ENCODE measurements at regions not wholly inside any gene's neighbourhood (a gene's known extent, or its start where the extent isn't known, plus 50 kb on each side); places are given as distances from the start of the nearest gene placed in this dataset.

DNA sequence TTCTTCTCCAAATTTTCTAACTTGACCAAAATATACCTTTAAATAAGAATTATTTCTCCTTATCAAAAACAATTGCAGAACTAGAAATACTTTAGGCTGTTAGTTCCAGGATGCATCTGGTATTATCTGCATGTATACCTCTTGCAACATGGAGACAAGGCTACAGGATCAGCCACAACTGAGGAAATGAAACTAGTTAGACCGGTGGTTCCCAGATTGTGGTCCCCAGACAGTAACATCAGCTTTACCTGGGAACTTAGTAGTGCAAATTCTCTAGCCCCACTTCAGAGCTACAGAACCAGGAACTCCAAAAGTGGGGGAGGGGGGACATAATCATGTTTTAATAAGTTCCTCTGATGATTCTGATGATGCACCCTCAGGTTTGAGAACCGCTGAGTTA, 61.6 kb upstream of the C9orf72 start:
- TF ChIP-seq, protein P1, sequence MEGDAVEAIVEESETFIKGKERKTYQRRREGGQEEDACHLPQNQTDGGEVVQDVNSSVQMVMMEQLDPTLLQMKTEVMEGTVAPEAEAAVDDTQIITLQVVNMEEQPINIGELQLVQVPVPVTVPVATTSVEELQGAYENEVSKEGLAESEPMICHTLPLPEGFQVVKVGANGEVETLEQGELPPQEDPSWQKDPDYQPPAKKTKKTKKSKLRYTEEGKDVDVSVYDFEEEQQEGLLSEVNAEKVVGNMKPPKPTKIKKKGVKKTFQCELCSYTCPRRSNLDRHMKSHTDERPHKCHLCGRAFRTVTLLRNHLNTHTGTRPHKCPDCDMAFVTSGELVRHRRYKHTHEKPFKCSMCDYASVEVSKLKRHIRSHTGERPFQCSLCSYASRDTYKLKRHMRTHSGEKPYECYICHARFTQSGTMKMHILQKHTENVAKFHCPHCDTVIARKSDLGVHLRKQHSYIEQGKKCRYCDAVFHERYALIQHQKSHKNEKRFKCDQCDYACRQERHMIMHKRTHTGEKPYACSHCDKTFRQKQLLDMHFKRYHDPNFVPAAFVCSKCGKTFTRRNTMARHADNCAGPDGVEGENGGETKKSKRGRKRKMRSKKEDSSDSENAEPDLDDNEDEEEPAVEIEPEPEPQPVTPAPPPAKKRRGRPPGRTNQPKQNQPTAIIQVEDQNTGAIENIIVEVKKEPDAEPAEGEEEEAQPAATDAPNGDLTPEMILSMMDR (conservative IDR thresholded peaks at IDR 0.05) = no peak
- TF ChIP-seq ZFX (IDR thresholded peaks at IDR 0.05) = no peak
- no peak overlapping the region for H3K27ac ChIP-seq

GRCh38 chr9:27638716-27639115, 65.4 kb upstream of the C9orf72 start:
- TF ChIP-seq, protein P1 (conservative IDR thresholded peaks at IDR 0.05) = no peak
- TF ChIP-seq ZFX (IDR thresholded peaks at IDR 0.05) = no peak
- H3K27ac ChIP-seq = no peak overlapping the region

DNA sequence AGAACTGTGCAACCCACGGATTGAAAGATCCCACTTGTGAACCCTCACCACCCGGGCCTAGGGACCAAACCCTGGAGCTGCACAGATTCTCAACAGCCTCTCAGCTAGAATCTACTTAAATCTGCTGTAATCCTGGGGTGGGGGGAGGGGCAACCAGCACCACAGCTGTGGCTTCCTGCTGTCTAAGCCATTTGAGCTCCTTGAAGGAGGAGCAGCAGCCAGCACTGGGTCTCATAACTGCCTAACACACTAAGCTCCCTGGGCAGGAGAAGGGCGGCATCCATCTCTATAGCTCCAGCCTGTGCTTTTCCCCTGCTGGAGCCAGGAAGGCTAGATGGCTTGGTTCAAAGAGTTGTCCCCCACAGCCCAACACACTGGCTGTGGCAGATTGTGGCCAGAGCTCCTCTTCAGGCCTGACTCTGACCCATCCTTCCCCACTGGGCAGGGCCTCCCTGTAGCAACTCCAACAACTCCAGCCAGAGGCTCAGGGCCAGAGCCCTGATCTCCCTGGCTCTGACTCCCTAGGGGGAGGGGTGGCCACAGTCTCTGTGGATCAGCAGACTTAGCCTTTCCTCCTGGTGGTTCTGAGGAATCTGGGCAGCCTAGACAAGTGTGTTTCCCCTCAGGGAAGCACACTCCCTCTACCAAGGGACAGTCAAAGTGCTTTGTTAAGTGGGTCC, 72.0 kb upstream of the C9orf72 start:
- no peak overlapping the region for H3K27ac ChIP-seq
- TF ChIP-seq, protein P1 (conservative IDR thresholded peaks at IDR 0.05) = no peak
- no peak for TF ChIP-seq ZFX (IDR thresholded peaks at IDR 0.05)

DNA sequence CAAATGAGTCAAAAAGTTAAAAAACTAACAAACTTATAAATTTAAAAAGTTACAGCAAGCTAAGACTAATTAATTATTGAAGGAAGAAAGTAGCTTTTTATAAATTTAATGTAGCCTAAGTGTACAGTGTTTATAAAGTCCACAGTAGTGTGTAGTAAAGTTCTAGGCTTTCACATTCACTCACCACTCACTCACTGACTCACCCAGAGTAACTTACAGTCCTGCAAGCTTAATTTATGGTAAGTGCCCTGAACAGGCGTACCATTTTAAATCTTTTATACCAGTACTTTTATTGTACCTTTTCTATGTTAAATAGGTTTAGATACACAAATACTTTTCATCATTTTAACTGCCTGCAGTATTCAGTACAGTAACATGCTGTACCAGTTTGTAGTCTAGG, 80.0 kb upstream of the C9orf72 start:
- no peak overlapping the region for H3K27ac ChIP-seq
- TF ChIP-seq, protein P1 (conservative IDR thresholded peaks at IDR 0.05) = no peak
- TF ChIP-seq ZFX (IDR thresholded peaks at IDR 0.05) = no peak

DNA sequence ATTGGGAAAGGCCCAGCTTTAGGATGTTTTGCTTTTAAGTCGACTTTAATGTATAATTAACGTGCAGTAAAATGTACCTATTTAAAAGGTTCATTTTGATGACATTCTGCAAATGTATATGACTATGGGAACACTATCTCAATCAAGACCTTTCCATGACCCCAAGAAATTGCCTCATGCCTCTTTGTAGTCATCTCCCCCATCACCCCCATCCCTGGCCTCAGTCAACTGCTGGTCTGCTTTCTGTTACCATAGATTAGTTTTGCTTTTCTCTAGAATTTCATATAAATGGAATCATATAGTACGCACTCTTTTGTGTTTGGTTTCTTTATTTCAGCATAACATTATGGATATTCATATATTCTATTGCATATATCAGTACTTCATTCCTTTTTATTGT, 80.7 kb upstream of the C9orf72 start:
- no peak for TF ChIP-seq ZFX (IDR thresholded peaks at IDR 0.05)
- TF ChIP-seq, protein P1 (conservative IDR thresholded peaks at IDR 0.05) = no peak
- no peak overlapping the region for H3K27ac ChIP-seq

- TF ChIP-seq, protein P1 (conservative IDR thresholded peaks at IDR 0.05) = no peak
- TF ChIP-seq ZFX (IDR thresholded peaks at IDR 0.05) = no peak
- H3K27ac ChIP-seq = no peak overlapping the region
Measured at GRCh38 chr9:27654629-27655285, 81.5 kb upstream of the C9orf72 start.

GRCh38 chr9:27655441-27655840, 82.2 kb upstream of the C9orf72 start:
- TF ChIP-seq ZFX (IDR thresholded peaks at IDR 0.05) = no peak
- TF ChIP-seq, protein P1 (conservative IDR thresholded peaks at IDR 0.05) = no peak
- H3K27ac ChIP-seq = no peak overlapping the region

All from C4-2B (cell line).